Liver (tissue), 8 donors: ENCODE measurements at regions not wholly inside any gene's neighbourhood (a gene's known extent, or its start where the extent isn't known, plus 50 kb on each side); places are given as distances from the start of the nearest gene placed in this dataset.

Source experiments
- DNase-seq: peaks from one replicate; pipeline ENCODE4 v3.0.0-alpha.2; 2017; ENCODE audit warnings: low spot score
- H3K27ac ChIP-seq, 2 donors: one replicate each; pipeline ENCODE4 v1.7.0; 2013; ENCODE audit warnings: inconsistent platforms in 2 of 2, low read length in 2 of 2, control low read depth in 1 of 2, low read depth in 1 of 2, mild to moderate bottlenecking in 1 of 2
- H3K27me3 ChIP-seq, 4 donors: one replicate each; pipeline versions ENCODE4 v1.6.1 to v1.7.0; 2013; ENCODE audit warnings: low read length in 3 of 4, inconsistent platforms in 1 of 4, mild to moderate bottlenecking in 1 of 4, moderate library complexity in 1 of 4; ENCODE audit not compliant: control insufficient read depth in 4 of 4, insufficient read depth in 4 of 4
- H3K36me3 ChIP-seq, 4 donors: one replicate each; pipeline versions ENCODE4 v1.6.1 to v1.7.0; 2013; ENCODE audit warnings: low read length in 3 of 4, mild to moderate bottlenecking in 3 of 4, low read depth in 1 of 4, moderate library complexity in 1 of 4; ENCODE audit not compliant: control insufficient read depth in 4 of 4, insufficient read depth in 3 of 4
- H3K4me1 ChIP-seq, 4 donors: one replicate each; pipeline versions ENCODE4 v1.6.1 to v1.7.0; 2013; ENCODE audit warnings: low read length in 3 of 4, mild to moderate bottlenecking in 3 of 4, moderate library complexity in 1 of 4; ENCODE audit not compliant: control insufficient read depth in 4 of 4, insufficient read depth in 4 of 4
- H3K4me3 ChIP-seq, 3 donors: one replicate each; pipeline versions ENCODE4 v1.6.1 to v1.7.0; 2013; ENCODE audit warnings: low read length in 3 of 3, control low read depth in 1 of 3, low read depth in 1 of 3, mild to moderate bottlenecking in 1 of 3
- H3K9ac ChIP-seq, 2 donors: one replicate each; pipeline ENCODE4 v1.7.0; 2013; ENCODE audit warnings: low read length in 2 of 2, mild to moderate bottlenecking in 2 of 2, moderate library complexity in 2 of 2, control low read depth in 1 of 2, low read depth in 1 of 2
- H3K9me3 ChIP-seq, 4 donors: one replicate each; pipeline versions ENCODE4 v1.6.1 to v1.7.0; 2013; ENCODE audit warnings: low read length in 3 of 4; ENCODE audit not compliant: control insufficient read depth in 4 of 4
- FOXA1 ChIP-seq: IDR thresholded peaks from 2 replicates; pipeline ENCODE4 v1.6.1; 2016; ENCODE audit warnings: antibody characterized with exemption
- FOXA2 ChIP-seq: IDR thresholded peaks from 2 replicates; pipeline ENCODE4 v1.6.1; 2016; ENCODE audit warnings: antibody characterized with exemption
- GABPA ChIP-seq, 2 donors: IDR thresholded peaks in 1 of 2; conservative IDR thresholded peaks in 1 of 2; 2 replicates each; pipeline ENCODE4 v1.6.1; 2016; ENCODE audit warnings: antibody characterized with exemption in 2 of 2, mild to moderate bottlenecking in 1 of 2, moderate library complexity in 1 of 2
- HNF4A ChIP-seq, 2 donors: conservative IDR thresholded peaks; 2 replicates each; pipeline ENCODE4 v1.6.1; 2016; ENCODE audit warnings: antibody characterized with exemption in 2 of 2, mild to moderate bottlenecking in 2 of 2
- HNF4G ChIP-seq: IDR thresholded peaks from 2 replicates; pipeline ENCODE4 v1.6.1; 2016; ENCODE audit warnings: antibody characterized with exemption
- JUND ChIP-seq, 2 donors: IDR thresholded peaks; 2 replicates each; pipeline ENCODE4 v1.6.1; 2016; ENCODE audit warnings: antibody characterized with exemption in 2 of 2
- NR2F2 ChIP-seq: IDR thresholded peaks from 2 replicates; pipeline ENCODE4 v1.6.1; 2016; ENCODE audit warnings: antibody characterized with exemption
- RAD21 ChIP-seq, 2 donors: IDR thresholded peaks; 2 replicates each; pipeline ENCODE4 v1.6.1; 2016; ENCODE audit warnings: antibody characterized with exemption in 2 of 2, mild to moderate bottlenecking in 2 of 2
- SP1 ChIP-seq: IDR thresholded peaks from 2 replicates; pipeline ENCODE4 v1.6.1; 2018; ENCODE audit warnings: antibody characterized with exemption, mild to moderate bottlenecking
- TAF1 ChIP-seq: conservative IDR thresholded peaks from 2 replicates; pipeline ENCODE4 v1.6.1; 2016; ENCODE audit warnings: antibody characterized with exemption, mild to moderate bottlenecking
- WGBS: extraction: QIAGEN DNeasy Blood & Tissue Kit; methylation state at CpG from one replicate; pipeline ENCODE4 v1.1.7; 2013; 5-methylcytosine and 5-hydroxymethylcytosine counted together
- TF ChIP-seq, protein P1 (sequence below): IDR thresholded peaks from 2 replicates; pipeline ENCODE4 v1.6.1; 2016; ENCODE audit warnings: antibody characterized with exemption, mild to moderate bottlenecking
- TF ChIP-seq, protein P2 (sequence below): fragments of 150-350 bp; IDR thresholded peaks from 2 replicates; pipeline ENCODE4 v1.5.1; 2017; ENCODE audit warnings: improper control_type of control experiment, low read depth, low read length; ENCODE audit not compliant: missing input control
- TF ChIP-seq, protein P3 (sequence below): IDR thresholded peaks from 2 replicates; pipeline ENCODE4 v1.6.1; 2016; ENCODE audit warnings: antibody characterized with exemption
- TF ChIP-seq, protein P4 (sequence below): IDR thresholded peaks from 2 replicates; pipeline ENCODE4 v1.6.1; 2016; ENCODE audit warnings: antibody characterized with exemption
- TF ChIP-seq, protein P5 (sequence below): IDR thresholded peaks from 2 replicates; pipeline ENCODE4 v1.6.1; 2016; ENCODE audit warnings: antibody characterized with exemption
- donor health status: healthy.
- donor health status: healthy.
- donor health status: healthy.
- donor health status: healthy.
- donor health status: healthy.

DNA sequence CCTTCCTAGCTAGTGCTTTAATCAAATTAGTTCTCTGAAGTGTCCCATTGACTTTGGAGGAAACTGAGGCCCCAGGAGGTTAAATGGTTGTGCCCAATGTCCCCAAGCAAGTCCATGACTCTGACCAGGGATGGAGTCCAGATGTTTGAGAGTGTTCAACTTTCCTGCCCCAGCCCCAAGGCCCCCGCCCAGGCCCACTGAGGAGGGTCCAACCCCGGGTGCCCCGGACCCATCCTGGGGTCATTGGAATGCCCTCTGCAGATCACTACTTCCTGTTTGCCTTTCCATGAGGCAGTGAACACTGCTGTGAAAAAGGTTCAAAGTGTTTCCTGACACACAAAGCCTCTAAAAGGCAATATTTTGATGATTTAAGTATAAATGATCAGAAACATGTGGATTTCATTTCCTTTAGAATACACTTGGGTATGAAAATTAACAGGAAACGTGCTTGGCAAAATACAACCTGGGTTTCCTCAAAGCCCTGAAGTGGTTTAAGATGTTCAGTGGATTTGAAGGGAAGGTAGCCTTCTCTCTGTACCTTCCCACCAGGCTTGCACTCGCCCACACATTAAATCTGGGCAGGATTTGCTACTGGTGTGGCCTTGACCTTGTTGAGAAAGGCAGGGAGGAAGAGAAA lies 335.7 kb downstream of the TSHZ3 start:
- TF ChIP-seq, protein P1, sequence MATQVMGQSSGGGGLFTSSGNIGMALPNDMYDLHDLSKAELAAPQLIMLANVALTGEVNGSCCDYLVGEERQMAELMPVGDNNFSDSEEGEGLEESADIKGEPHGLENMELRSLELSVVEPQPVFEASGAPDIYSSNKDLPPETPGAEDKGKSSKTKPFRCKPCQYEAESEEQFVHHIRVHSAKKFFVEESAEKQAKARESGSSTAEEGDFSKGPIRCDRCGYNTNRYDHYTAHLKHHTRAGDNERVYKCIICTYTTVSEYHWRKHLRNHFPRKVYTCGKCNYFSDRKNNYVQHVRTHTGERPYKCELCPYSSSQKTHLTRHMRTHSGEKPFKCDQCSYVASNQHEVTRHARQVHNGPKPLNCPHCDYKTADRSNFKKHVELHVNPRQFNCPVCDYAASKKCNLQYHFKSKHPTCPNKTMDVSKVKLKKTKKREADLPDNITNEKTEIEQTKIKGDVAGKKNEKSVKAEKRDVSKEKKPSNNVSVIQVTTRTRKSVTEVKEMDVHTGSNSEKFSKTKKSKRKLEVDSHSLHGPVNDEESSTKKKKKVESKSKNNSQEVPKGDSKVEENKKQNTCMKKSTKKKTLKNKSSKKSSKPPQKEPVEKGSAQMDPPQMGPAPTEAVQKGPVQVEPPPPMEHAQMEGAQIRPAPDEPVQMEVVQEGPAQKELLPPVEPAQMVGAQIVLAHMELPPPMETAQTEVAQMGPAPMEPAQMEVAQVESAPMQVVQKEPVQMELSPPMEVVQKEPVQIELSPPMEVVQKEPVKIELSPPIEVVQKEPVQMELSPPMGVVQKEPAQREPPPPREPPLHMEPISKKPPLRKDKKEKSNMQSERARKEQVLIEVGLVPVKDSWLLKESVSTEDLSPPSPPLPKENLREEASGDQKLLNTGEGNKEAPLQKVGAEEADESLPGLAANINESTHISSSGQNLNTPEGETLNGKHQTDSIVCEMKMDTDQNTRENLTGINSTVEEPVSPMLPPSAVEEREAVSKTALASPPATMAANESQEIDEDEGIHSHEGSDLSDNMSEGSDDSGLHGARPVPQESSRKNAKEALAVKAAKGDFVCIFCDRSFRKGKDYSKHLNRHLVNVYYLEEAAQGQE, result no peak
- no peak for TF ChIP-seq TAF1
- TF ChIP-seq RAD21 (IDR thresholded peaks at IDR 0.05), result no peak
- TF ChIP-seq, protein P2, sequence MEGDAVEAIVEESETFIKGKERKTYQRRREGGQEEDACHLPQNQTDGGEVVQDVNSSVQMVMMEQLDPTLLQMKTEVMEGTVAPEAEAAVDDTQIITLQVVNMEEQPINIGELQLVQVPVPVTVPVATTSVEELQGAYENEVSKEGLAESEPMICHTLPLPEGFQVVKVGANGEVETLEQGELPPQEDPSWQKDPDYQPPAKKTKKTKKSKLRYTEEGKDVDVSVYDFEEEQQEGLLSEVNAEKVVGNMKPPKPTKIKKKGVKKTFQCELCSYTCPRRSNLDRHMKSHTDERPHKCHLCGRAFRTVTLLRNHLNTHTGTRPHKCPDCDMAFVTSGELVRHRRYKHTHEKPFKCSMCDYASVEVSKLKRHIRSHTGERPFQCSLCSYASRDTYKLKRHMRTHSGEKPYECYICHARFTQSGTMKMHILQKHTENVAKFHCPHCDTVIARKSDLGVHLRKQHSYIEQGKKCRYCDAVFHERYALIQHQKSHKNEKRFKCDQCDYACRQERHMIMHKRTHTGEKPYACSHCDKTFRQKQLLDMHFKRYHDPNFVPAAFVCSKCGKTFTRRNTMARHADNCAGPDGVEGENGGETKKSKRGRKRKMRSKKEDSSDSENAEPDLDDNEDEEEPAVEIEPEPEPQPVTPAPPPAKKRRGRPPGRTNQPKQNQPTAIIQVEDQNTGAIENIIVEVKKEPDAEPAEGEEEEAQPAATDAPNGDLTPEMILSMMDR, result no peak
- TF ChIP-seq GABPA (IDR thresholded peaks at IDR 0.05 in 1 of 2, conservative IDR thresholded peaks at IDR 0.05 in 1 of 2), result no peak
- no peak for TF ChIP-seq SP1
- TF ChIP-seq, protein P3, sequence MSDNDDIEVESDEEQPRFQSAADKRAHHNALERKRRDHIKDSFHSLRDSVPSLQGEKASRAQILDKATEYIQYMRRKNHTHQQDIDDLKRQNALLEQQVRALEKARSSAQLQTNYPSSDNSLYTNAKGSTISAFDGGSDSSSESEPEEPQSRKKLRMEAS, result no peak
- no peak for TF ChIP-seq FOXA1
- no peak for TF ChIP-seq HNF4G
- TF ChIP-seq, protein P4, sequence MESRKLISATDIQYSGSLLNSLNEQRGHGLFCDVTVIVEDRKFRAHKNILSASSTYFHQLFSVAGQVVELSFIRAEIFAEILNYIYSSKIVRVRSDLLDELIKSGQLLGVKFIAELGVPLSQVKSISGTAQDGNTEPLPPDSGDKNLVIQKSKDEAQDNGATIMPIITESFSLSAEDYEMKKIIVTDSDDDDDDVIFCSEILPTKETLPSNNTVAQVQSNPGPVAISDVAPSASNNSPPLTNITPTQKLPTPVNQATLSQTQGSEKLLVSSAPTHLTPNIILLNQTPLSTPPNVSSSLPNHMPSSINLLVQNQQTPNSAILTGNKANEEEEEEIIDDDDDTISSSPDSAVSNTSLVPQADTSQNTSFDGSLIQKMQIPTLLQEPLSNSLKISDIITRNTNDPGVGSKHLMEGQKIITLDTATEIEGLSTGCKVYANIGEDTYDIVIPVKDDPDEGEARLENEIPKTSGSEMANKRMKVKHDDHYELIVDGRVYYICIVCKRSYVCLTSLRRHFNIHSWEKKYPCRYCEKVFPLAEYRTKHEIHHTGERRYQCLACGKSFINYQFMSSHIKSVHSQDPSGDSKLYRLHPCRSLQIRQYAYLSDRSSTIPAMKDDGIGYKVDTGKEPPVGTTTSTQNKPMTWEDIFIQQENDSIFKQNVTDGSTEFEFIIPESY, result no peak
- TF ChIP-seq NR2F2, result no peak
- TF ChIP-seq HNF4A (conservative IDR thresholded peaks at IDR 0.05), result no peak
- no peak for TF ChIP-seq JUND (IDR thresholded peaks at IDR 0.05)
- TF ChIP-seq, protein P5, sequence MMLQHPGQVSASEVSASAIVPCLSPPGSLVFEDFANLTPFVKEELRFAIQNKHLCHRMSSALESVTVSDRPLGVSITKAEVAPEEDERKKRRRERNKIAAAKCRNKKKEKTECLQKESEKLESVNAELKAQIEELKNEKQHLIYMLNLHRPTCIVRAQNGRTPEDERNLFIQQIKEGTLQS, result no peak
- TF ChIP-seq FOXA2, result no peak
- no peak overlapping the region for H3K9ac ChIP-seq
- no peaks in the 10 kb centered on the region for H3K4me1 ChIP-seq
- no peaks in the 10 kb centered on the region for H3K36me3 ChIP-seq
- H3K9me3 ChIP-seq, result peaks cover 0 to 4% (median 1%) of the 10 kb centered on the region in 4 donors
- 53% methylated on average over 5 of the region's 5 CpGs for WGBS
- no peaks in the 10 kb centered on the region for H3K27me3 ChIP-seq
- DNase-seq, result no peak
- H3K4me3 ChIP-seq, result no peak overlapping the region
- no peak overlapping the region for H3K27ac ChIP-seq
